H9 (cell line): ENCODE measurements at regions not wholly inside any gene's neighbourhood (a gene's known extent, or its start where the extent isn't known, plus 50 kb on each side); places are given as distances from the start of the nearest gene placed in this dataset.

Source experiments
- DNase-seq: peaks from one replicate; pipeline ENCODE4 v3.0.0-alpha.2; 2017
- H2AFZ ChIP-seq: one replicate; pipeline ENCODE4 v1.6.1; 2013; ENCODE audit warnings: mild to moderate bottlenecking, low read length, control low read depth, moderate library complexity
- H2AK5ac ChIP-seq: 2 replicates; pipeline ENCODE4 v1.6.1; 2013; ENCODE audit warnings: low read length, control low read depth, mixed read lengths; ENCODE audit not compliant: insufficient read length
- H2BK120ac ChIP-seq: one replicate; pipeline ENCODE4 v1.6.1; 2013; ENCODE audit warnings: low read depth, mild to moderate bottlenecking, low read length, control low read depth, inconsistent platforms; ENCODE audit not compliant: poor library complexity, severe bottlenecking
- H2BK12ac ChIP-seq: 2 replicates; pipeline ENCODE4 v1.6.1; 2013; ENCODE audit warnings: low read length, control low read depth, mixed read lengths, low read depth; ENCODE audit not compliant: insufficient read length
- H2BK15ac ChIP-seq: 2 replicates; pipeline ENCODE4 v1.6.1; 2013; ENCODE audit warnings: low read depth, low read length, control low read depth
- H2BK20ac ChIP-seq: one replicate; pipeline ENCODE4 v1.6.1; 2013; ENCODE audit warnings: low read depth, mild to moderate bottlenecking, low read length, control low read depth, inconsistent platforms; ENCODE audit not compliant: poor library complexity, severe bottlenecking
- H2BK5ac ChIP-seq: 2 replicates; pipeline ENCODE4 v1.6.1; 2013; ENCODE audit warnings: low read length, control low read depth, mixed read lengths; ENCODE audit not compliant: insufficient read length
- H3K14ac ChIP-seq: 2 replicates; pipeline ENCODE4 v1.6.1; 2013; ENCODE audit warnings: low read length, control low read depth; ENCODE audit not compliant: insufficient read depth
- H3K18ac ChIP-seq: 2 replicates; pipeline ENCODE4 v1.6.1; 2013; ENCODE audit warnings: low read depth, mild to moderate bottlenecking, mixed read lengths, low read length, control low read depth; ENCODE audit not compliant: insufficient read length
- H3K23ac ChIP-seq: 2 replicates; pipeline ENCODE4 v1.6.1; 2013; ENCODE audit warnings: low read length, control low read depth, mixed read lengths, low read depth; ENCODE audit not compliant: insufficient read length
- H3K23me2 ChIP-seq: 2 replicates; pipeline ENCODE4 v1.6.1; 2013; ENCODE audit warnings: low read depth, mild to moderate bottlenecking, mixed read lengths, low read length, control low read depth; ENCODE audit not compliant: insufficient read length, poor library complexity, severe bottlenecking
- H3K27ac ChIP-seq: 2 replicates; pipeline ENCODE4 v1.5.1; 2013; ENCODE audit warnings: low read length, control low read depth, mixed read lengths, low read depth; ENCODE audit not compliant: insufficient read length
- H3K27me3 ChIP-seq: 2 replicates; pipeline ENCODE4 v1.6.1; 2013; ENCODE audit warnings: low read length, control low read depth, inconsistent platforms; ENCODE audit not compliant: insufficient read depth
- H3K4ac ChIP-seq: 2 replicates; pipeline ENCODE4 v1.6.1; 2013; ENCODE audit warnings: low read depth, mild to moderate bottlenecking, control low read depth, inconsistent platforms, low read length, moderate library complexity
- H3K4me1 ChIP-seq: 2 replicates; pipeline ENCODE4 v1.6.1; 2013; ENCODE audit warnings: low read length, control low read depth, inconsistent platforms; ENCODE audit not compliant: insufficient read depth
- H3K4me2 ChIP-seq: 2 replicates; pipeline ENCODE4 v1.6.1; 2013; ENCODE audit warnings: low read length, control low read depth, mixed read lengths; ENCODE audit not compliant: insufficient read length, insufficient read depth
- H3K56ac ChIP-seq: 2 replicates; pipeline ENCODE4 v1.6.1; 2013; ENCODE audit warnings: low read depth, mild to moderate bottlenecking, mixed read lengths, low read length, control low read depth; ENCODE audit not compliant: insufficient read length
- H3K79me1 ChIP-seq: 2 replicates; pipeline ENCODE4 v1.6.1; 2013; ENCODE audit warnings: low read depth, mild to moderate bottlenecking, moderate library complexity, low read length, control low read depth, inconsistent platforms; ENCODE audit not compliant: insufficient read depth, poor library complexity, severe bottlenecking
- H3K79me2 ChIP-seq: 2 replicates; pipeline ENCODE4 v1.6.1; 2013; ENCODE audit warnings: low read length, control low read depth, inconsistent platforms; ENCODE audit not compliant: insufficient read depth
- H3K9ac ChIP-seq: 2 replicates; pipeline ENCODE4 v1.6.1; 2013; ENCODE audit warnings: low read length, control low read depth, mixed read lengths; ENCODE audit not compliant: insufficient read length; ENCODE audit errors: extremely low read depth
- H3K9me3 ChIP-seq: one replicate; pipeline ENCODE4 v1.6.1; 2013; ENCODE audit warnings: low read depth, low read length, inconsistent platforms; ENCODE audit not compliant: control insufficient read depth
- H3T11ph ChIP-seq: one replicate; pipeline ENCODE4 v1.6.1; 2013; ENCODE audit warnings: mild to moderate bottlenecking, low read length, control low read depth, inconsistent platforms
- H4K20me1 ChIP-seq: one replicate; pipeline ENCODE4 v1.6.1; 2013; ENCODE audit not compliant: control insufficient read depth, insufficient read length, insufficient read depth
- H4K5ac ChIP-seq: 2 replicates; pipeline ENCODE4 v1.6.1; 2013; ENCODE audit warnings: low read depth, mild to moderate bottlenecking, mixed read lengths, low read length, control low read depth; ENCODE audit not compliant: insufficient read length
- H4K8ac ChIP-seq: replicated peaks from 2 replicates; pipeline ENCODE4 v1.6.1; 2013; ENCODE audit warnings: low read length, control low read depth, mixed read lengths, low read depth; ENCODE audit not compliant: insufficient read length
- H4K91ac ChIP-seq: 2 replicates; pipeline ENCODE4 v1.6.1; 2013; ENCODE audit warnings: low read depth, mild to moderate bottlenecking, moderate library complexity, mixed read lengths, low read length, control low read depth; ENCODE audit not compliant: insufficient read length
- H3K27ac Mint-ChIP-seq, 3 experiments: 2 replicates in 2 of 3; 3 replicates in 1 of 3; pipeline ENCODE4 v1.8.0; 2020 to 2021; ENCODE audit warnings: mixed read lengths in 3 of 3, mild to moderate bottlenecking in 1 of 3, moderate library complexity in 1 of 3
- H3K27me3 Mint-ChIP-seq: 2 replicates; pipeline ENCODE4 v1.8.0; 2021; ENCODE audit warnings: low read depth, mild to moderate bottlenecking, moderate library complexity, mixed read lengths
- H3K36me3 Mint-ChIP-seq, 3 experiments: 2 replicates in 2 of 3; 3 replicates in 1 of 3; pipeline ENCODE4 v1.8.0; 2020 to 2021; ENCODE audit warnings: low read depth in 3 of 3, mixed read lengths in 3 of 3; ENCODE audit not compliant: insufficient read depth in 1 of 3
- H3K4me1 Mint-ChIP-seq, 2 experiments: 2 replicates each; pipeline ENCODE4 v1.8.0; 2020; ENCODE audit warnings: mixed read lengths in 2 of 2
- H3K4me3 Mint-ChIP-seq, 2 experiments: 2 replicates in 1 of 2; 3 replicates in 1 of 2; pipeline ENCODE4 v1.8.0; 2020 to 2021; ENCODE audit warnings: mild to moderate bottlenecking in 2 of 2, mixed read lengths in 2 of 2, moderate library complexity in 1 of 2
- H3K9me3 Mint-ChIP-seq, 2 experiments: 2 replicates in 1 of 2; 3 replicates in 1 of 2; pipeline ENCODE4 v1.8.0; 2020; ENCODE audit warnings: mild to moderate bottlenecking in 2 of 2, mixed read lengths in 2 of 2, moderate library complexity in 1 of 2
- WGBS: extraction: QIAGEN DNeasy Blood & Tissue Kit; methylation state at CpG from one replicate; pipeline ENCODE4 v1.1.7; 2013; ENCODE audit warnings: missing lambda C conversion rate, low lambda C conversion rate, mixed read lengths; ENCODE audit not compliant: insufficient read length; ENCODE audit errors: extremely low coverage; 5-methylcytosine and 5-hydroxymethylcytosine counted together
- TF ChIP-seq, protein P1 (sequence below): fragments of 200-600 bp; sonication (generic); conservative IDR thresholded peaks from 3 replicates; pipeline ENCODE4 v1.8.0; 2021; ENCODE audit warnings: antibody characterized with exemption, mild to moderate bottlenecking

GRCh38 chr4:79743014-79743413 lies 330.0 kb downstream of the ANTXR2 start:
- H3T11ph ChIP-seq, result no peak overlapping the region
- H3K23ac ChIP-seq, result no peak overlapping the region
- peaks cover 7 to 9% of the 10 kb centered on the region in 2 experiments; a peak in 3 of 4 replicates for H3K4me1 Mint-ChIP-seq
- H3K4me3 Mint-ChIP-seq, result no peak overlapping the region
- H2BK5ac ChIP-seq, result no peak overlapping the region
- no peaks in the 10 kb centered on the region for H3K4me1 ChIP-seq
- no peaks in the 10 kb centered on the region for H3K27me3 ChIP-seq
- H4K91ac ChIP-seq, result no peak overlapping the region
- H3K56ac ChIP-seq, result no peak overlapping the region
- H3K4me2 ChIP-seq, result no peak overlapping the region
- H4K20me1 ChIP-seq, result no peaks in the 10 kb centered on the region
- TF ChIP-seq, protein P1, sequence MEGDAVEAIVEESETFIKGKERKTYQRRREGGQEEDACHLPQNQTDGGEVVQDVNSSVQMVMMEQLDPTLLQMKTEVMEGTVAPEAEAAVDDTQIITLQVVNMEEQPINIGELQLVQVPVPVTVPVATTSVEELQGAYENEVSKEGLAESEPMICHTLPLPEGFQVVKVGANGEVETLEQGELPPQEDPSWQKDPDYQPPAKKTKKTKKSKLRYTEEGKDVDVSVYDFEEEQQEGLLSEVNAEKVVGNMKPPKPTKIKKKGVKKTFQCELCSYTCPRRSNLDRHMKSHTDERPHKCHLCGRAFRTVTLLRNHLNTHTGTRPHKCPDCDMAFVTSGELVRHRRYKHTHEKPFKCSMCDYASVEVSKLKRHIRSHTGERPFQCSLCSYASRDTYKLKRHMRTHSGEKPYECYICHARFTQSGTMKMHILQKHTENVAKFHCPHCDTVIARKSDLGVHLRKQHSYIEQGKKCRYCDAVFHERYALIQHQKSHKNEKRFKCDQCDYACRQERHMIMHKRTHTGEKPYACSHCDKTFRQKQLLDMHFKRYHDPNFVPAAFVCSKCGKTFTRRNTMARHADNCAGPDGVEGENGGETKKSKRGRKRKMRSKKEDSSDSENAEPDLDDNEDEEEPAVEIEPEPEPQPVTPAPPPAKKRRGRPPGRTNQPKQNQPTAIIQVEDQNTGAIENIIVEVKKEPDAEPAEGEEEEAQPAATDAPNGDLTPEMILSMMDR, result no peak
- no peak overlapping the region for H3K14ac ChIP-seq
- H3K79me1 ChIP-seq, result no peaks in the 10 kb centered on the region
- H2BK20ac ChIP-seq, result no peak overlapping the region
- no peak overlapping the region for H4K8ac ChIP-seq
- no peak overlapping the region for H3K27ac Mint-ChIP-seq
- H3K9me3 Mint-ChIP-seq, result no peaks in the 10 kb centered on the region
- H3K79me2 ChIP-seq, result no peaks in the 10 kb centered on the region
- H3K4ac ChIP-seq, result no peak overlapping the region
- H3K36me3 Mint-ChIP-seq, result no peaks in the 10 kb centered on the region
- no peak overlapping the region for H2BK12ac ChIP-seq
- H3K27me3 Mint-ChIP-seq, result no peaks in the 10 kb centered on the region
- no peak for DNase-seq
- H3K9me3 ChIP-seq, result no peaks in the 10 kb centered on the region
- no peak overlapping the region for H4K5ac ChIP-seq
- no peak overlapping the region for H3K9ac ChIP-seq
- H3K23me2 ChIP-seq, result no peaks in the 10 kb centered on the region
- H2AK5ac ChIP-seq, result no peak overlapping the region
- H2AFZ ChIP-seq, result no peak overlapping the region
- H2BK120ac ChIP-seq, result no peak overlapping the region
- H3K27ac ChIP-seq, result no peak overlapping the region
- H3K18ac ChIP-seq, result no peak overlapping the region
- H2BK15ac ChIP-seq, result no peak overlapping the region
- no CpG with 5 or more reads among the region's 8 CpGs for WGBS
